GM18868 (cell line): ENCODE measurements at regions not wholly inside any gene's neighbourhood (a gene's known extent, or its start where the extent isn't known, plus 50 kb on each side); places are given as distances from the start of the nearest gene placed in this dataset.
"Not testable (repeated sequence)": the region's sequence is repeated elsewhere in the genome, so short reads cannot be mapped to it uniquely, and the experiment has no call there.

Experiments
- ATAC-seq: cut with Tn5 transposase; IDR thresholded peaks from one replicate; pipeline ENCODE4 v1.9.1; 2021; ENCODE audit warnings: mild to moderate bottlenecking, moderate library complexity; ENCODE audit not compliant: unreplicated experiment

DNA sequence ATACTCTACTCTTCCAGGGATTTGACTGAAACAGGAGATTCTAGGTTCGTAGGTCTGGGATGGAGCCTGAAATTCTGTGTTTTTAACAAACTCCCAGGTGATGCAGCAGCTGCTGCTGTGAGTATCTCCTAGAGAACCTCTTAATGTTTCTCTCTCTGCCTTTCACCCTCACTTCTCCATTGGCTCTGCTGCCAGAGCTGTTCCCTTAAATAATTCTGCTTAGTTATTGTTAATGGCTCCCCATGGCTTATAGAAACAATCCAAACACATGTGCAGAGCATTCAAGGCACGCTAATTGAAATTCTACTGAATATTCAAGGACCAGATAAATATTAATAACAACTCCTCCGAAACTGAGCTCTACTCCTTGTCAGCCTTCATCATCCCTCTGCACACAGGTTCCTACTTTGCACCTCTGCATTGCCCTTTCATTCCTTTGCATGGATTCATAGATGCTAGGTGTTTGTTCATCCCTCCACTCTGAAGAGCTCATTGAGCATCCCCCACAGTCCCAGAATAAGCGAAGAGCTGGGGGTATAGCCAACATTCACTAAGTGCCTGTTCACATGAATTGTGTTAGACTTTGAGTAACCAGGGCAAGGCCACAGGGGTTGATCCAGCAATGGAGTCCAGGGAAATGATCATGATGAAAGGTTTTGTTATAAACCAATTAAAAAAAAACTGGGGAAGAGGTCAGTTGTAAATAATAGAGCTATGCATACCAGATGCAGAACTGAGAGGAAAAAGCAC is 488.4 kb upstream of the JAG1 start:
- no peak for ATAC-seq

DNA sequence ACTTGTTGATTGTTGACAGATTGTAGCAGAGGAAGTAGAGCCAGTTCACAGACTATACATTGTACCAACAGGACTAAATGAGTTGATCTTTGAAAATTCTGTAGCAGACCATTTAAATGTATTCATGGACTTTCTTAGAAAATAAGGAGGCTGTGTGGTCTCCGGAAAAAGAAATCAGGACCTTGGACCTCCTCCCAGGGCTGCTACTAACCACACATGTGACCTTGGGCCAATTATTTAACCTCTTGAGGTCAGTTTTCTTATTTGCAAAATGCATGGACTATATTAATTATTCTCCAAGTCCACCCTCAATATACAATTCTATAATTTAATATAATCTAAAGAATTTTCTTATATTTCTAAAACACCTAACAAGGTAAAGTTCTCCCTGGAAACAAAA is 492.0 kb upstream of the JAG1 start:
- no peak for ATAC-seq

DNA sequence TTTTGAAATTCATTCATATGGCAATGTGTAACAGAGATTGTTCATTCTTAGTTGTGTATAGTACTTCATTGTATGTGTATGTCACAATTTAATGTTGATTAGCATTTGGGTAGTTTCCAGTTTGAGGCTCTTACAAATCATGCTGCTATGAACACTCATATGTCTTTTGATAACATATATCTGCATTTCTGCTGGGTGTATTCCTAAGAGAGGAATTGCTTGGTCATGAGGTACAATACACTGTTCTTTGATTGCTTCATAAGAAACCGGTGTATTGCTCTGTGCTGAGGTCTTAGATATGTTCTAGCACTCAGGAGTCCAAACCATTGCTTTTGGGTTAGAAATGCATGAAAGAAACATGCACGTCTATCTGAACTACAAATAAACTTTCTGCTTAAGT is 492.9 kb upstream of the JAG1 start:
- ATAC-seq: no peak

DNA sequence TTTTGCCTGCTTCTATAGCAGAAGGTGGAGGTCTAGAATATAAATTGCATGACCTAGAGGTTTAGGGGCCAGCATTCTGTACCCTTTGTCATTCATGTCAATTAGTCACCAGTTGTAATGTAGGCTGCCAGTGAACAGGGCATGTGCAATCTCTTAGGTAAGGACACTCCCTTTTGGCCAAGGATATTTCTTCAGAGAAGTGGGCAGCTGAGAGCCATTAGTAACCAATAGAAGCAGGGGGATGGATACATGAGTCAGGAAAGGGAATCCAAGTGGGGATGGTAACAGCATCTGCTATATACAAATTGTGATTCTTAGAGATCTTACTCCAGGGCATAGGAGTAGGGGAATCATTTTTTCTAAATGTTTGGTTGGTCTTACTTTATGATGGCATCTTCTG is 494.2 kb upstream of the JAG1 start:
- ATAC-seq: no peak

DNA sequence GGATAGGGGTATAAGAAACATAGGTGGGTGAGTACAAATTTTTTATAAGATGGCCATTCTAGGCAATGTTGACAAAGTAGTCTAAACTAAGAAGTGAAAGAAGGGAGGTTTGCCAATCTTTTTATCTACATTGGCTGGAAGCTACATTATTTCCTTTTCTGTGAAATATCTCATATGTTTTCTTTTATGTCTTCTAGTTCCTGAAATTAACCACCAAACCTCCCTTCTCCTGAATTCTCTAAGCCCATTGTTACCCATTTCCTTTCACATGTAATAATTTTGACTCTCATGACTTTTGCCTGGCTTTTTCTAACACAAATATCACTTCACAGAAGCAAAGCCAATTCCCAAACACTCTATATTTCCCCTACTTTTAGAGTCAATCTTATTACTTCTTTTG is 496.2 kb upstream of the JAG1 start:
- no peak for ATAC-seq

DNA sequence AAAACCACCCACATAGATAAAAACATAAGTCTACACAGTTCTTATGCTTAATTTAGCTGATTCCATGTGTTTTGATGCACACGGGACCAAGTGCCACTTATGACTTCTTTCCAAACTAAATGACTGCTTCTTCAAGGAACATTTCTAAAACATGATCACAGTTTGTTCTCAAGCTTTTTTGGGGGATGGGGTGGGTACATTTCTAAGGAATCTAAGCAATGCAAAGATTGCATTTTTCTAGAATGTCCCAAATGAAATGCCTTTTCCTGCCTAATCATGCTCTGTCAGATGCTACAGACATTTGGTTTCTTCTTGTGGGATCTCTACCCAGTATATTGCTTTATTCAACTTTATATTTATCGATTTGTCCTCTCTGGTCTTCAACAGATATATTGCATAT is 496.8 kb upstream of the JAG1 start:
- no peak for ATAC-seq

DNA sequence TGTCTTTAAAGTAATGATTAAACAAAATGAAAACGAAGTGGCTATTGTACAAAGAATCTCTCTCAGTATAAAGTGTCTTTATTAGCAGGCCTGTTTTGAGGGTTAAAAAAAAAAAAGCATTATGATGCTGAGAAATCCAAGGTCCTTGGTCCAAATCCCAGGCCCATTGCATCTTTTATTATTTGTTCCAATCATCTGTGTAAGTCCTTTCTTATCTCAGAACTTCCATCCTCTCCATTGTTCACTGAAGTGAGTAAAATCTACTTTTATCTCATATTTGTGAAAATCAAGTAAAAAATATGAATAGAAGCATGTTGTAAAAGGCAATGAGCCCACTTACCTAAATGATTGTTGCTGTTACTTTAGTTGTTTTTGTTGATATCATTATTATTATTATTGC is 499.1 kb upstream of the JAG1 start:
- no peak for ATAC-seq

DNA sequence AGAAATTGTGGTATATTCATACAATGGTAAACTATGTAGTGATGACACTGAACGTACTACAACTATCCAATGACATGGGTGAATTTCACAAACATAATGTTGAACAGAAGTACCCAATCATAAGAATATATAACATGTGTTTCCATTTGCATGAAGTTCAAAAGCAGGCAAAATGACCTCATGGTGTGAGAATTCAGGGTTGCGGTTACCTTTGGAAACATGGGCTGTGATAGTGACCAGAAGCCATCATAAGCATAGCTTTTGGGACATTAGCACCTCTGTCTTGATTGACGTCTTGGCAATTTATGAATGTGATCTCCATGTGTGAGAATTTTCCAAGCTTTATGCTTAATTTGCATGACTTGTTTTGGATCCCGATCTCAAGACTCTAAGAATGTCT is 500.1 kb upstream of the JAG1 start:
- ATAC-seq: no peak

DNA sequence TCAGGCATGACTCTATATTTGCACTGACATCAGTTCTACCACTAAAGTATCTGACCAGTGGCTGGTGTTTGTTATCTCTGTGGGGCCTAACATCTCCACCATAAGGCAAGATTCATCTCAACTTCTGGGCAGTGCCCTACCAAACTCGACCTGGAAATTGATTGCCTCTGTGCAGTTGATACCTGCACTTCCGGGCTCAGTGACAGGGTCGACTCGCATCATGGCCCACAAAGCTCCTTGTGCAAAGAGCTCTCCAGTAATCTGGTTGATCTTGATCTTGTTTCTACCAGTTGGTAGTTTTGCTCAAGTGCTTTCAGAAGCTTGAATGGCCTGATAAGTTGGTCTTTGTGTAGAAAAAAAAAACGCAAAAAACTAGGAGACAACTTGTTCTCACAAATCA is 501.1 kb upstream of the JAG1 start:
- no peak for ATAC-seq

DNA sequence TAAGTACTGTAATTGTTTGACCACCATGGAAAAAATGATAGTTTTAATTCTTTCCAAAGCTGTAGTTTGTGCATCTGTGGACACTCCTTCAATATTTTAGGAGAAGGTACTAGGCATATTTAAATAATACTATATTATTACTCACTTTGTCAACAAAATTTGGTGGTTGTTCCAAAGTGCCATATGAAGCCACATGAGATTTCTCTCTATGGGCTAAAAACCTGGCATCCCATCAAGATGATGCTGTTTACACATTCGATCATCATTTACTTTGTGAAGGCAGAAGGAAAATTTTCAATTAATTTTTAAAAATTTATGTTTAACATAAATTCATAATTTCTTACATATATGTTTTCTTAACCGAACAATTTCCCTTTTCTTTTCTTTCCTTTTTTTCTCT is 502.6 kb upstream of the JAG1 start:
- ATAC-seq: no peak

DNA sequence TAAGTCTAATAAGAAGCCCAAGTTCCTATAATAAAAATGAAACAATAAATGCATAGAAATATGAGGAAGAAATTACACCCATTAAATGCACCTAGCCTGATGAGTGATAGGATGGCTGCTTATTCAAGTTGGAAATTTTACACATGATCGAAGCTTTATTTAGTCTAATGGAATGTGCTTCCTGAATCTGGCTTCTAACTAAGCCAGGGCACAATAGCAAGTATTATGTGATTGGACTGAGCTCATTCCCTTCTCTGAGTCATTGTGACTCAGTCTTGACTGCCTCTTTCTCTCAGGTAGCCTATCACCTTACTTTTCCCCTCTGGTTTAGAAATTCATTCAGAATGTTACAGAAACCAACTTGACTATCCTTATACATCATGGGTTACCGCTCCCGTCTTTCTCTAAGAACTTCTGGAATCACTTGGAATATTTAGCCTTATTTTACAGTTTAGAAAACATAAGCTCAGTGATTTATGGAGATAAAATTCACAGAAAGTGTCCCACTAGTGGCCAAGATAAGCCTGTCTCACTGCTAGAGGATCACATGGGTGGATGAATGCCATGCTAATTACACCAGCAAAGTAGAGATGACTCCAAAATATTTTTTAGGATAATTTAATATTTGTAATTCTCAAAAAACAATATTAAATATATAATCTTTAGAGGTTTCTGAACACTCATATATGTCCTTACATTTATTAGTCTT is 505.3 kb upstream of the JAG1 start:
- no peak for ATAC-seq

DNA sequence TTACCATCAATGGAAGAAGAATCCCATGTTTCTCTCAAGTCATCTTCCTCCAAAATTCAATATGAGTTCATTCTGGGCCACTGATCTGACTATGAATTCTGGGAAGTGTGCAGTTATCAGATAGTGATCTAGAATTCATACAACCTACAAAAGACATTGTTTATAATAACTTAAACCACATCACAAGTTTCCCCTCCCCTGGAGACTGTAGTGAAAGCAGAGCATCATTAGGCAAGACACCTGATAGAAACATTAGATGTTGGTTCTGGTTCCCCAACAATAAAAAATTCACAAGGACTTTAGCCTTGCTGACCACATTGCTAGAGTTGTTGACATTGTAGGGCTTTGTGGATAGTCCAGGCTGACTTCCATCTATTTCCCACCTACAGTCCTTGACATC is 506.4 kb upstream of the JAG1 start:
- no peak for ATAC-seq

DNA sequence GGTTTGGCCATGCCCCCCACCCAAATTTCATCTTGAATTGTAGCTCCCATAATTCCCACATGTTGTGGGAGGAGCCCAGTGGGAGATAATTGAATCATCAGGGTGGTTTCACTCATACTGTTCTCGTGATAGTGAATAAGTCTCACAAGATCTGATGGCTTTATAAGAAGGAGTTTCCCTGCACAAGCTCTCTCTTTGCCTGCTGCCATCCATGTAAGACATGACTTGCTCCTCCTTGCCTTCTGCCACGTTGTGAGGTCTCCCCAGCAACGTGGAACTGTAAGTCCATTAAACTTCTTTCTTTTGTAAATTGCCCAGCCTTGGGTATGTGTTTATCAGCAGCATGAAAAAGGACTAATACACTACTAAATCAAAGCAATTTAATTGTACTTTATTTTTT is 507.3 kb upstream of the JAG1 start:
- ATAC-seq: not testable (repeated sequence)

DNA sequence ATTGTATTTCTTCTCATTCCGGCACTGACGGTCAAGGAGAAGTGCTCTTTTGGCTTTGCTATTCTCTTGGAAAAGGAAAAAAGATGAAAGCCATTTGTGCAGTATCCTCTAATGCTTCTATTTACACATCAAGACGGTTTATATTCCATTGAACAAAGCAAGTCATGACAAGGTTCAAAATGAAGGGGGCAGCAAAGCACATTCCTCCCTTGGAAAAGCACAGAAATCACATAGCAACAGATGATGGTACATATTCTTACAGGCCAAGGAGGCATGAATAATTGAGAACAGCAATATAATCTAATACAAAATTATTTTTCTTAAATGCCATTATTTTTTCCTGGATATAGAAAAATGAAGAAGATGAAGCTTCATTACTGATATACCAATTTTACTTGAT is 508.2 kb upstream of the JAG1 start:
- no peak for ATAC-seq

DNA sequence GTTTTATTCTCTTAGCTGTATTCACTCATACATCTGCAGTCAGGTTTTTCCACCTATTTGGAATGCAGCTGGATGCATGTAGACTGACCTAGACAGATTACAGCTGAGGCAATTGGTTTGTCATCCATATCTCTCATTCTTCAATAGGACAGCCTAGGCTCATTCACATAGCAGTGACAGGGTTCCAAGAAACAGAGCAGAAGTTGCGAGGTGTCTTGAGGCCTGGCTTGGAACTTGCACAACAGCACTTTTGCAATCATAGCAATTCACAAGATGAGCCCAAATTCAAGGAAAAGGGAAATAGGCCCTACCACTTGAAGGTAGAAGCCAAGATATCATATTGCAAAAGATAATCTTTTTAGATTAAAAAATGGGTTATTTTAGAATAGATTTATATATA is 508.9 kb upstream of the JAG1 start:
- ATAC-seq: no peak

DNA sequence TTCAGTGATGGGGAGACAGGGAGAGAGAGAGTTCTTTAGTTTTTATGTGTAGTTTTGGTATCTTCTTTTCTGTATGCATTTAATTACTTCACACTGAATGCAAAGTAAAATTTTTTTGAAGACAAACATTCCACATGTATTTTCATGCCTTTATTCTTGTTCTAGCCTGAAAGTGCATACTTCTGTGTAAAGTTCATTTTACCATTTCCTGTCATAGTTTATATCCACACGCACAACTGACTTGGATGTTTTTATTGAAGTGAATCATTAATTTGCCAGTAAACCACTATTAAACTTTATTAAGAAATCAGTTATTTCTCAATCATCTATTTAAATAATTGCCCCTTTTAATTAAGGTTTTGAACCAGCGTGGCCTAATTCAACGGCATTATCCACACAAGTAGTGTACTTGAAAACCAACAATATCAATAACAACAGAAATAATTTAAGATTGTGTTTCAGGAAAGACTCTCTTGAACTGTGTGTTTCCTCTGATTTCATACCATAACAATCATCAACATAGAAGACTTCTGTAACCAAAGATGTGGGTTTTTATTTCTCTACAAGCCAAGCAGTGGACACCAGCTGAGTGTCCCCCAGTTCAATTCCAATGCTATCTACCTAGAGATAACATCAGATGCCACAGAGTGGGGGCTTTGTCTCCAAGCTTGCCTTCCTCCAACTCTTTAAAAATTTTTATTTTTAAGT is 512.7 kb upstream of the JAG1 start:
- ATAC-seq: no peak

DNA sequence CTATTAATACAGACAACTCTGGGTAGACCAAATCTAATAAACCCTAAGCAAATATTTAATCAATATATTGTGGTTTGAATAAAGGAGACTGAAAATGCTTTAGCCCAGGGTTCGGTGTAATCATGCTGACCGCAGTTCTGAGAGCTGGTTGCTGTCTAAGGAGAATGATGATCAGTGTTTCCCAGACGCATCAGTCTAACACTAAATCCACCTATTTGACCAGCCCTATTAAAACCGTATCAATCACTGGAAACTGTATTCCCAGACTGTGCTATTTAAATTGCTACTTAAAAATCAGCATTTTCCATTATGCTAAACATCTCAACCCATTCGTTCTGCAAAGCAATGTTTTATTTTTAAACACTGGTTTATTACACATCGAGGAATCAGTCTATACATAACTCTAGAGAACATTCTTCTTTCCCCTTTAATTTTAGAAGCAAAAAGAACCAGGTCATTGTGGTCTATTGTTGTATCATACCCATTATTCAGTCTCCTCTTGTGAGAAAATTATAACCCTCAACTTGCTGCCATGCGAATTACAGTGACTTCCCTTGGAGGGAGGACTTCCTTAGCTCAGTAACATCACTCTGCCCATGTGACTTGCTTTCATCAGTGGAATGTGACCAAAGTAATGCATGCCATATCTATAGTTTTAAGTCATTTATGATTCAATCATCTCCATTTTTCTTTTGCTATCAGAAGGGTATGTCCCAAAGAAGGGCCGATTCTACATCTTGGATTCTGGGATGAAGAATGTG is 515.2 kb upstream of the JAG1 start:
- no peak for ATAC-seq

DNA sequence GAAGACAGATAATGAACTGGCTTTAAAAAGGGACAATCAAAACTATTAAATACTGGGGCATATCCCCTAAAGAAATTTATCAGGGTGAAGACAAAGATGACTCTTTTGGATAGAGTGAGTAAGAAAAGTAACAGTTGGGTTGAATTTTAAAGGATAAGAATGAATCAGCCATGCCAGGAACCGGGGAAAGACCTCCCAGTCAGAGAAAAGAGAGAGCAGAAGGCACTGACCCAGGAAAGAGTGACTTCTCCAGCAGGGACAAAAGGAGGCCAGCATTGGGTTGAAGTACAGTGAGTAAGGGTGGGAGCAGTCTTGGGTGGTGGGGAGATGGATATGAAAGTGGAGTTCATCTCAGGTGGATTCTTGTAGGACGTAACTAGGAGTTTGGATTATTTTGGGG is 516.9 kb upstream of the JAG1 start:
- no peak for ATAC-seq

DNA sequence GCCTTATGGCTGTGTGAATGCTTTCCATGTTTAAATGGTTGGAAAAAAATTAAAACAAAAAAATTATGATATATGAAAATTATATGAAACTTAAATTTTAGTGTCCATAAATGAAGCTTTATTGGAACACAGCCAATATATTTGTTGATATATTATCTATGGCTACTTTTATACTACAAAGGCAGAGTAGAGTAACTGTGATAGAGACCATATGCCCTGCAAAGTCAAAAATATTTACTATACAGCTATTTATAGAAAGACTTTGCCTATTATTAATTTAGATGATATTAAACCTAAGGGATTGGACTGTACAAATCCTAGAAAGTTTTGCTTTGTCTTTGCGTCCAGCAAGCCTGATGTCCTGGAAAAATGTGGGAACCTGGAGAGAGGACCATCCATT is 518.3 kb upstream of the JAG1 start:
- no peak for ATAC-seq

DNA sequence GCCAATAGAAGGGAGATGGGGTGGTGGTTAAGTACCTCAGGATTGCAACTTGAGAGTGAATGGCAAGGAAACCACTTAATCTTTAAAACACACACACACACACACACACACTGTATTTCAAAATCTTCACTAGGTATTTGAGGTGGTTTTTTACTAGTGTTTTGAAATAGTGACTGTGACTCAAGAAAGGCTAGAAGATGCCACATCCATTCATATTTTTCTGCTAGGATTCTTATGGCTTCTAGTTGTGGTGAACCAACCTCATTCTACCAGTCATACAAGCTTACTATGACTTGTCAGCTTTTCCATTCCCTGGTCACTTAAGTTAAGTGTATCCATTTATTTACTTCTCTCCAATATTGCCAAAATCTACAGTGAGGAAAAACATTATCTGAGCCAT is 519.4 kb upstream of the JAG1 start:
- ATAC-seq: no peak

DNA sequence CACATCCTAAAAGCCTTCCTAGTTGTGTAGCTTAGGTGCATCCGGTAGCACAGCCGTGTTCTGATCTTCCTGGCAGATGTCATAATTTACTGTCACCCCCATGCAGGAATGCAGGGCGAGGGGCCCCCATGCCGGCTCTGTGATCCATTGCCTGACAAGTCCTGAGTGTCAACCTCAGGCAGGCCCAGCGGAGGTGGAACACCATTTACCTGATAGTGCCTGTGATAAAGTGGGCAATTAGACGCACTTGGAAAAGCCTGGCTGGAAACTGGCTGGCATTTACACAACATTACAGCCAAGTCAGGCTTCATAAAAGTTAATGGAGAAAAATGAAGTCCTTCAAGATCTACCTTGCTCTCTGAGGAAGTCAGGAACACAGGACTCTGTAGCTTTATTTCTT is 521.4 kb upstream of the JAG1 start:
- no peak for ATAC-seq
